ENCODE measurements at regions not wholly inside any gene's neighbourhood (a gene's known extent, or its start where the extent isn't known, plus 50 kb on each side); places are given as distances from the start of the nearest gene placed in this dataset.

GRCh38 chr13:99135591-99135990 lies 65.1 kb upstream of the UBAC2 start:
- H3K4me3 Mint-ChIP-seq, result no peak overlapping the region
- H3K9me3 Mint-ChIP-seq, result no peaks in the 10 kb centered on the region
- no peaks in the 10 kb centered on the region for H3K4me1 Mint-ChIP-seq (ENCODE audit: low read depth)
- no peaks in the 10 kb centered on the region for H3K36me3 Mint-ChIP-seq (ENCODE audit: low read depth)
- no peak overlapping the region for H3K27ac Mint-ChIP-seq
- DNase-seq, result no peak
- H3K27me3 Mint-ChIP-seq, result no peaks in the 10 kb centered on the region

GRCh38 chr13:99136427-99136954 lies 64.2 kb upstream of the UBAC2 start:
- no peak for DNase-seq
- H3K27ac Mint-ChIP-seq, result no peak overlapping the region
- H3K27me3 Mint-ChIP-seq, result no peaks in the 10 kb centered on the region
- H3K4me1 Mint-ChIP-seq (ENCODE audit: low read depth), result no peaks in the 10 kb centered on the region
- no peak overlapping the region for H3K4me3 Mint-ChIP-seq
- no peaks in the 10 kb centered on the region for H3K36me3 Mint-ChIP-seq (ENCODE audit: low read depth)
- H3K9me3 Mint-ChIP-seq, result no peaks in the 10 kb centered on the region

- H3K9me3 Mint-ChIP-seq, result no peaks in the 10 kb centered on the region
- H3K27ac Mint-ChIP-seq, result no peak overlapping the region
- DNase-seq, result no peak
These were observed 59.8 kb upstream of the UBAC2 start for GRCh38 chr13:99140831-99141230.

GRCh38 chr13:99143904-99144303 lies 56.8 kb upstream of the UBAC2 start:
- H3K4me3 Mint-ChIP-seq, result no peak overlapping the region
- no peak overlapping the region for H3K27ac Mint-ChIP-seq
- peaks cover 1% of the 10 kb centered on the region for H3K4me1 Mint-ChIP-seq (ENCODE audit: low read depth)
- no peak for DNase-seq
- no peaks in the 10 kb centered on the region for H3K36me3 Mint-ChIP-seq (ENCODE audit: low read depth)
- H3K27me3 Mint-ChIP-seq, result peaks cover 4% of the 10 kb centered on the region
- no peaks in the 10 kb centered on the region for H3K9me3 Mint-ChIP-seq

More at GRCh38 chr13:99140831-99141230, 59.8 kb upstream of the UBAC2 start:
- no peaks in the 10 kb centered on the region for H3K36me3 Mint-ChIP-seq (ENCODE audit: low read depth)
- peaks cover 1% of the 10 kb centered on the region for H3K4me1 Mint-ChIP-seq (ENCODE audit: low read depth)
- no peak overlapping the region for H3K4me3 Mint-ChIP-seq
- H3K27me3 Mint-ChIP-seq, result peaks cover 4% of the 10 kb centered on the region

- no peak overlapping the region for H3K27ac Mint-ChIP-seq
- peaks cover 1% of the 10 kb centered on the region for H3K4me1 Mint-ChIP-seq (ENCODE audit: low read depth)
- H3K4me3 Mint-ChIP-seq, result no peak overlapping the region
- H3K9me3 Mint-ChIP-seq, result no peaks in the 10 kb centered on the region
- H3K36me3 Mint-ChIP-seq (ENCODE audit: low read depth), result no peaks in the 10 kb centered on the region
- no peak for DNase-seq
- H3K27me3 Mint-ChIP-seq, result peaks cover 4% of the 10 kb centered on the region
These were observed 56.3 kb upstream of the UBAC2 start for GRCh38 chr13:99144306-99144705.

- Mint-ChIP-seq H3K36me3 (ENCODE audit: low read depth) (no peaks in the 10 kb centered on the region), H3K4me3 (no peak overlapping the region), H3K27me3 (peaks cover 4% of the 10 kb centered on the region), H3K27ac (no peak overlapping the region), H3K4me1 (ENCODE audit: low read depth) (peaks cover 4% of the 10 kb centered on the region), H3K9me3 (no peaks in the 10 kb centered on the region)
- no peak for DNase-seq
These were observed 55.2 kb upstream of the UBAC2 start for GRCh38 chr13:99145461-99145860.

- Mint-ChIP-seq H3K36me3 (ENCODE audit: low read depth) (no peaks in the 10 kb centered on the region), H3K4me3 (no peak overlapping the region), H3K9me3 (no peaks in the 10 kb centered on the region), H3K27me3 (no peaks in the 10 kb centered on the region), H3K27ac (no peak overlapping the region), H3K4me1 (ENCODE audit: low read depth) (peaks cover 16% of the 10 kb centered on the region)
- DNase-seq, result no peak
These were observed 49.9 kb upstream of the UBAC2 start for GRCh38 chr13:99150575-99151361.

Data from activated T-cell treated with anti-CD3 and anti-CD28 coated beads, Interleukin-2, amount 50 U/mL, for 24 hours (primary cell).